Smooth muscle cell (in vitro differentiated cells): ENCODE measurements at regions not wholly inside any gene's neighbourhood (a gene's known extent, or its start where the extent isn't known, plus 50 kb on each side); places are given as distances from the start of the nearest gene placed in this dataset.

Source experiments
- DNase-seq: peaks from one replicate; lab custom pipeline; 2025; ENCODE audit not compliant: unreplicated experiment; lab: John Stamatoyannopoulos, UW
- H2AFZ ChIP-seq: fragments of 200-600 bp; sonication (generic); 2 replicates; pipeline ENCODE4 v1.6.0; 2016; ENCODE audit warnings: antibody characterized with exemption, low read depth, mild to moderate bottlenecking
- H3F3A ChIP-seq: fragments of 200-600 bp; sonication (generic); 2 replicates; pipeline ENCODE4 v1.6.0; 2017; ENCODE audit warnings: antibody characterized with exemption, low read depth
- H3K27ac ChIP-seq: fragments of 200-600 bp; sonication (generic); 2 replicates; pipeline ENCODE4 v1.5.1; 2016; ENCODE audit warnings: low read depth, mild to moderate bottlenecking
- H3K27me3 ChIP-seq: fragments of 200-600 bp; sonication (generic); 2 replicates; pipeline ENCODE4 v1.6.1; 2016; ENCODE audit warnings: low read depth, mild to moderate bottlenecking
- H3K36me3 ChIP-seq: fragments of 200-600 bp; sonication (generic); 2 replicates; pipeline ENCODE4 v1.5.1; 2016; ENCODE audit warnings: low read depth
- H3K4me1 ChIP-seq: fragments of 200-600 bp; sonication (generic); 2 replicates; pipeline ENCODE4 v1.5.1; 2016; ENCODE audit warnings: low read depth
- H3K4me2 ChIP-seq: fragments of 200-600 bp; sonication (generic); 2 replicates; pipeline ENCODE4 v1.6.0; 2016; ENCODE audit warnings: mild to moderate bottlenecking
- H3K4me3 ChIP-seq: fragments of 200-600 bp; sonication (generic); 2 replicates; pipeline ENCODE4 v1.5.1; 2016; ENCODE audit warnings: mild to moderate bottlenecking
- H3K79me2 ChIP-seq: fragments of 200-600 bp; sonication (generic); 2 replicates; pipeline ENCODE4 v1.6.0; 2016; ENCODE audit warnings: low read depth, mild to moderate bottlenecking
- H3K9ac ChIP-seq: fragments of 200-600 bp; sonication (generic); 2 replicates; pipeline ENCODE4 v1.6.0; 2016; ENCODE audit warnings: low read depth
- H3K9me3 ChIP-seq: fragments of 200-600 bp; sonication (generic); replicated peaks from 2 replicates; pipeline ENCODE4 v1.5.1; 2016; ENCODE audit warnings: low read depth
- H4K20me1 ChIP-seq: fragments of 200-600 bp; sonication (generic); 2 replicates; pipeline ENCODE4 v1.6.0; 2016; ENCODE audit warnings: low read depth
- WGBS: methylation state at CpG from one replicate; pipeline ENCODE4 v1.1.7; 2016; ENCODE audit warnings: low lambda C conversion rate; 5-methylcytosine and 5-hydroxymethylcytosine counted together
- TF ChIP-seq, protein P1 (sequence below): fragments of 200-600 bp; sonication (generic); IDR thresholded peaks from 2 replicates; pipeline ENCODE4 v1.5.1; 2017; ENCODE audit warnings: borderline replicate concordance, mild to moderate bottlenecking, antibody characterized with exemption; ENCODE audit not compliant: insufficient read depth, poor library complexity, severe bottlenecking

DNA sequence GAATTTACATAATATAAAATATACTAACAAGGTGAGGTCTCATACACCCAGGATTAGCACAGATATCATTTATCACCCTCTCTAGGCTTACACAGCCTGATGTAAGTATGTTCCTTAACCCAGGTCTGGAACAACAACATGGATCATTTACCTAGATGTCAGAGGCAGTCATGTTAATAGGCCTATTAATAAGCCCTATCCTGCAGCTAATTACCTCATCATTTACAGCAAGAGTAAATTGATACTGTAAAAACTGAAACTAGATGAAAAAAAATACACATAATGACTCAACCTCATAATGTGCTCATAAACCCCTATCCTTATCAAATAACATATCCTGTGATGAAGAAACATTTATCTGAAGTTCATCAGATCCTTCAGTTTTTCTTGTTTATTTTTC lies 334.3 kb upstream of the MANEA start:
- no peaks in the 10 kb centered on the region for H4K20me1 ChIP-seq
- H3K9ac ChIP-seq: no peak overlapping the region
- no peak for DNase-seq
- no peaks in the 10 kb centered on the region for H3K27me3 ChIP-seq
- TF ChIP-seq, protein P1, sequence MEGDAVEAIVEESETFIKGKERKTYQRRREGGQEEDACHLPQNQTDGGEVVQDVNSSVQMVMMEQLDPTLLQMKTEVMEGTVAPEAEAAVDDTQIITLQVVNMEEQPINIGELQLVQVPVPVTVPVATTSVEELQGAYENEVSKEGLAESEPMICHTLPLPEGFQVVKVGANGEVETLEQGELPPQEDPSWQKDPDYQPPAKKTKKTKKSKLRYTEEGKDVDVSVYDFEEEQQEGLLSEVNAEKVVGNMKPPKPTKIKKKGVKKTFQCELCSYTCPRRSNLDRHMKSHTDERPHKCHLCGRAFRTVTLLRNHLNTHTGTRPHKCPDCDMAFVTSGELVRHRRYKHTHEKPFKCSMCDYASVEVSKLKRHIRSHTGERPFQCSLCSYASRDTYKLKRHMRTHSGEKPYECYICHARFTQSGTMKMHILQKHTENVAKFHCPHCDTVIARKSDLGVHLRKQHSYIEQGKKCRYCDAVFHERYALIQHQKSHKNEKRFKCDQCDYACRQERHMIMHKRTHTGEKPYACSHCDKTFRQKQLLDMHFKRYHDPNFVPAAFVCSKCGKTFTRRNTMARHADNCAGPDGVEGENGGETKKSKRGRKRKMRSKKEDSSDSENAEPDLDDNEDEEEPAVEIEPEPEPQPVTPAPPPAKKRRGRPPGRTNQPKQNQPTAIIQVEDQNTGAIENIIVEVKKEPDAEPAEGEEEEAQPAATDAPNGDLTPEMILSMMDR: no peak
- no peak overlapping the region for H3K27ac ChIP-seq
- H3K4me1 ChIP-seq: no peaks in the 10 kb centered on the region
- H2AFZ ChIP-seq: no peak overlapping the region
- no peak overlapping the region for H3K4me3 ChIP-seq
- H3K9me3 ChIP-seq: no peaks in the 10 kb centered on the region
- H3K36me3 ChIP-seq: no peaks in the 10 kb centered on the region
- no peaks in the 10 kb centered on the region for H3K79me2 ChIP-seq
- H3F3A ChIP-seq: no peaks in the 10 kb centered on the region
- no peak overlapping the region for H3K4me2 ChIP-seq

DNA sequence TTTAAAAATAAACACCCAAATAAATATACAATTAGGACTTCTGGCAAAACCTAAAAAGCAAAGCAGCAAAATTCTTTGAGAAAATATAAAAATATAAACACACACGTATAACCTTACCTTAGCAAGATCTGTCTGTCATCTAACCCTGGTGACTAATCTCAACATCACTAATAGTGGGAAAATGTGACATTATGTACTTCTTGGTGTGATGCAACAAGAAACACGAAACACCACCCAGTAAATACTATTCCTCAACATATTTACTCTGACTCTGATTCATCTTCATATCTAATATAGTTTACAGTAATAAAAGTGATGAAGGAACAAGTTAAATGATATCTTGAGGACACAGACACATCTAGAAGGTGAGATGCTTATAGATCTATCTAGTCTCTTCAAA lies 332.6 kb upstream of the MANEA start:
- no peak for DNase-seq
- H3K36me3 ChIP-seq: no peaks in the 10 kb centered on the region
- no peaks in the 10 kb centered on the region for H3K4me1 ChIP-seq
- no peaks in the 10 kb centered on the region for H3K79me2 ChIP-seq
- no peaks in the 10 kb centered on the region for H3K27me3 ChIP-seq
- H3K9me3 ChIP-seq: no peaks in the 10 kb centered on the region
- H3K4me3 ChIP-seq: no peak overlapping the region
- no peak overlapping the region for H2AFZ ChIP-seq
- no peaks in the 10 kb centered on the region for H3F3A ChIP-seq
- no peaks in the 10 kb centered on the region for H4K20me1 ChIP-seq
- WGBS: 60% methylated on average over 2 of the region's 2 CpGs
- H3K9ac ChIP-seq: no peak overlapping the region
- TF ChIP-seq, protein P1: no peak
- no peak overlapping the region for H3K27ac ChIP-seq
- H3K4me2 ChIP-seq: no peak overlapping the region

DNA sequence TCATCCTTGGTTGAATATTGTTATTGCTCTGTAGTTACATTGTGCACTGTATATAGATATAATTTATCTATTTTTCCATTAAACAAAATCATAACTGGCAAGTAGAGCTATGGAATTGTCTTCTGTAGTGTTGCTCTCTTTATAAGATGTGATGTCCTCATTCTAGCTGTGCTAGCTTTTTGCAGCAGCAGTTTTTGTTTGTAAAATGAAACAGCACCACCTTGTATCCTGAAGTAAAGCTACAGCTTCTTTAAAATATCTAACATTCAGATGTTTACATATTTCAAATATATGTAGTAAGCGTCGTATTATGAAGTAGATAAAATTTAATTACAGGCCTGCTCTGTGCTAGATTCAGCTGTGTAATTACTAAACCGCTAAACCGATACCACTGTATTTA lies 328.8 kb upstream of the MANEA start:
- TF ChIP-seq, protein P1: no peak
- Histone ChIP-seq H3K4me2 (peak overlapping the region; percentile 15), H3K4me1 (no peaks in the 10 kb centered on the region), H3K9ac (no peak overlapping the region), H2AFZ (peak overlapping the region; percentile 45), H3K27ac (peak overlapping the region; percentile 1), H3F3A (no peaks in the 10 kb centered on the region), H4K20me1 (no peaks in the 10 kb centered on the region), H3K4me3 (no peak overlapping the region), H3K36me3 (no peaks in the 10 kb centered on the region), H3K9me3 (no peaks in the 10 kb centered on the region), H3K79me2 (no peaks in the 10 kb centered on the region), H3K27me3 (no peaks in the 10 kb centered on the region)
- DNase-seq: no peak
- 90% methylated on average over 4 of the region's 4 CpGs for WGBS

DNA sequence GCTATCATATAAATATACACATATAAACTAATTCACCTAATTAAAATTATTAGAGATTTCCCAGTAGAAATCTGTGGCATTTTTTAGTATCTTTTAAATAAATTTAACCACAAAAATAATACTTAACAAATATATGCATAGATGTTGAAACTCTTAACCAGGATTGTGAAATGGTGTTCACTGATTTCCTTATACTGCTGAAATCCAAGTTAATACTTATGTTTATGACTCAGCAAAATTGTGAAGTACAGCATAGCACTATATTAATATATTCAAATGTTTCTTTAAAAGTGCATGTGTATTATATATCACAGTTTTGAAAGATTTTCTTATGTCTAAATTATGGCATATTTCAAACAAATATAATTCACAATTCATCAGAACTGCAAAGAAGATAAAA lies 328.2 kb upstream of the MANEA start:
- no peak overlapping the region for H3K9ac ChIP-seq
- no peaks in the 10 kb centered on the region for H3K27me3 ChIP-seq
- peak overlapping the region; percentile 15 for H3K4me2 ChIP-seq
- H2AFZ ChIP-seq: peak overlapping the region; percentile 45
- no peaks in the 10 kb centered on the region for H3K4me1 ChIP-seq
- H3F3A ChIP-seq: no peaks in the 10 kb centered on the region
- TF ChIP-seq, protein P1: no peak
- H3K27ac ChIP-seq: peak overlapping the region; percentile 1
- no peaks in the 10 kb centered on the region for H3K36me3 ChIP-seq
- H3K79me2 ChIP-seq: no peaks in the 10 kb centered on the region
- no peaks in the 10 kb centered on the region for H4K20me1 ChIP-seq
- no peaks in the 10 kb centered on the region for H3K9me3 ChIP-seq
- DNase-seq: no peak
- no peak overlapping the region for H3K4me3 ChIP-seq
